Caki2 (cell line): ENCODE measurements at regions not wholly inside any gene's neighbourhood (a gene's known extent, or its start where the extent isn't known, plus 50 kb on each side); places are given as distances from the start of the nearest gene placed in this dataset.
"Not testable (repeated sequence)": the region's sequence is repeated elsewhere in the genome, so short reads cannot be mapped to it uniquely, and the experiment has no call there.

Experiments used
- DNase-seq: peaks from one replicate; pipeline ENCODE4 v3.0.0-alpha.2; 2015; ENCODE audit warnings: low read depth
- in situ Hi-C: cut with HindIII; loops from 2 replicates; pipeline ENCODE4 v1.10.0; 2016; ENCODE audit warnings: low sequenced_read_pairs, low pct_unique_long_range_greater_than_20kb, mixed read lengths

DNA sequence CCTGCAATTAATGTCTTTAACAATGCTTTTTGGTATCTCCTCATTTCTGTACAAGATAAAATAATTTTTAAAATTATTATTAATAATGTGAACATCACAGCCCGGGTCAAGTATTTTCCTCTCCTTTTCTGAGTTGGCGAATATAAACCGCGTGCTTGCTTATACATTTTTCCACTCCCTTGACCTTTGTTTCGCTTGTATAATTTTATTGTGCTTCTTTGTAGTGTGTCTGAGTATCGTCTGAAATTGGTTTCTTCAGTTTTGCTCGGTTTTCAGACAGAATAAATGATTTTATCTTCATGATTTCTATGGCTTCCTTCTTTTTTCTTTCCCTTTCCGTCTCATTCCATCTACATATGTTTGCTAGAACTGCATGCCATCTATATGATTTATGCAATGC is 448.5 kb downstream of the MAT2B start:
- in situ Hi-C loops: no loop called here

DNA sequence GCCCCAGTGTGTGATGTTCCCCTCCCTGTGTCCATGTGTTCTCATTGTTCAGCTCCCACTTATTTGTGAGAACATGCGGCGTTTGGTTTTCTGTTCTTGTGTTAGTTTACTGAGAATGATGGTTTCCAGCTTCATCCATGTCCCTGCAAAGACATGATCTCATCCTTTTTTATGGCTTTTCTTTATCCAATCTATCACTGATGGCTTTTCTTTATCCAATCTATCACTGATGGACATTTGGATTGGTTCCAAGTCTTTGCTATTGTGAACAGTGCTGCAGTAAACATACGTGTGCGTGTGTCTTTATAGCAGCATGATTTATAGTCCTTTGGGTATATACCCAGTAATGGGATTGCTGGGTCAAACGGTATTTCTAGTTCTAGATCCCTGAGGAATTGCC is 455.8 kb downstream of the MAT2B start:
- in situ Hi-C loops, DNase-seq: not testable (repeated sequence)

More for the DNA sequence above, 448.5 kb downstream of the MAT2B start:
- no peak for DNase-seq

DNA sequence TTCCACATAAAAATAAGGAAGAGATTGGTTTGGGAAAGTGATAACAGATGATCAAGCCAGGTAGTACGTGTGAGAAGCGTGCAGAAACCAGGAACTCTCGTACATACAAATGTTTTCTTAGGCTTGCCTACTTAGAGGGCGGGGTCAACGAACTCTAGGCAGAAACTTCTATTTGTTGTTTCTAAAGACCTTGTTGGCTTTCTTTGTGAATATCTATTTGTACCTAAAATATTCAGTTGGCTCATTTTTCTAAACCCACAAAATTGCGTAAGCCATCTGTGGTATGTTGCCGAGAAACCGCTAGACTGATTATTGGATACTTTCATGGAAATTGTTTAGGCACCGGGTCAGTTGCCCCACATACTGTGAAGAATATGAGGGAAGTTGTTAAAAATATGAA is 458.5 kb downstream of the MAT2B start:
- in situ Hi-C loops: no loop called here
- no peak for DNase-seq

DNA sequence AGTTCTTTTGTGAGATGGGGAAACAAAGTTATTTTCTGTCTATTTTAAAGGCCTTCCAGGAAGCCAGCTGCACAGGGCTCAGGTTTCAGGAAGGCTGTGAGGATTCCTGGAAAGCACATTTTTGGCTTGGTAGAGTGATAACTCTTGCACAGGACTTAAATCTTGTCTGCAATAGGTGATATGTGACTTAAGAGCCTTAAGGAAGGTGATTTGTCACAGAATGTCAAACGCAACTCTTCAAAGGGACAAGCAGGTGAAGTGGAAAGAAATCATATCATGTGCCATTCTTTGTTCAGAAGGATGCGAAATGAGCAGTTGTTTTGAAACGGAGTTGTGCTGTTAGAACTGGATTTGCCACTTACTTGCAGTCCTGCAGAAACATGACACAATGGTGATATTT is 459.3 kb downstream of the MAT2B start:
- no peak for DNase-seq
- in situ Hi-C loops: no loop called here

DNA sequence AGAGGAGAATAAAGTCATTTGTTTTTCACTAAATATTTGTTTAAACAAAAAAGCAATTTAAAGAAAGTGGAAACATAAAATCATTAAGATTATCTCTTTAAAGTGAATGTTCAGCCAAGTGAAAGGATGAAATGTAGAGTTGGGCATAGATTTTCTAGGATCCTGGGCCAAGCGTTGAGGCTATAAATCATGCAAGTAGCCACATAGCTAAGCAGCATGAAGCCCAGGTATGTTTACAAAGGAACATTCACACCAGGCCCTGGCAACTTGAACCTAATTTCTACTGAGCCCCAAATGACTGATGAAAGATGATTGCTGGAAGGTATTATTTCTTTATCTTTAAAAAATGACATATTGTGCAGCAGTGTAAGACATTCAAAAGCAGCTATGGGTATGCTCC is 461.8 kb downstream of the MAT2B start:
- no peak for DNase-seq
- in situ Hi-C loops: no loop called here

DNA sequence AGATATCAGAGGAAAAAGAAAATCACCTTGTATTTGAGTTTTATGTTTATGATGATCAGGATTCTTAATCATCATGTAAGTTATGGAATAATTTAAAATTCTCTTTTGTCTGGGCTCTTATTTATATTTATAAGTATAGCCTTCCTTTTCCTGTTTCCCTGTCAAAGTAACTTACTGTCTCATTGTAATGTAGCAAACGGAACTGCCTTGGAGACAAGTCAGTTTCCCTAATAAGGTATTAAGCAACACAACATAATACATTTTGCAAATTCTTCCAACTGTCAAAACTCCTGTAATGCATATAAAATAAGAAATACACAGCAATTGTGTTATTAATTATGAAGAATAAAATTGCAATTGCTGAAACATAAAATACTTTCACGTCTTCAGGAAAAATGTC is 463.2 kb downstream of the MAT2B start:
- in situ Hi-C loops: no loop called here
- no peak for DNase-seq

DNA sequence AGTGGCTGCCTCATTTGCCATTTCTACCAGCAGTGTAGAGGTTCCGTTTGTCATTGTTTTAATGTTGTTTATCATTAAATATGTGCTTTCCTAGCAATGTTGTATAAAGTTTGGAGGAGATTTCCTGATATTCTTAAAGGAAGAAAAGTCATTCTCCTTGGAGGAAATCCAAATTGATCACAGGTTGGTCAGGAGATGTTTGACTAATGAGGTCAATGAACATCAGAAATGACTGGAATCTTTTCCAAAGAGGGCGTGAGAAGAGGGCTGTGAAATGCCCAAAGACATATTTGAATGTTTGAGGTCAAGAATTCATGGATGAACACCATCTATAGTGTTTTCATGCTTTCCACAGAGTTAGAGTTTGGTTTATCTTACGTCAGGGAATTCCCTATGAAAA is 471.3 kb downstream of the MAT2B start:
- DNase-seq: peak; percentile 3
- in situ Hi-C loops: no loop called here

DNA sequence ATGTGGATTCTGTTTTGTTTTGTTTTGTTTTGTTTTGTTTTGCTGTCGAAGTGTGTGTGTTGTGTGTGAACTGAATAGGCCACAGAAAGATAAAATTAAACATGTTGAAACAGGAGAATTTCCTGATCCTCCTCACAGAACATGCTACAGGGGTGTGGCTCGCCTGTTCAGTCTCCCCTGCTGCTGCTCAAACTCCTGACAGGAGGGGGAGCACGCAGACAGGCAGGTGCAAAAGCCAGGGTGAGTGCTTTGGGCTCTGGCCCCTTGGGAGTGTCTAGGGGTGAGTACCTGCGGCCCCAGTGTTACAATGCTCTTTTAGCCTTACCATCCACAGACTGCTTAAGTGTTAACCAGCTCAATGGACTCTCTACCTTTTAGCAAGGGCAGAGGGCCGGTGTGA is 473.5 kb downstream of the MAT2B start:
- in situ Hi-C loops: no loop called here
- no peak for DNase-seq

DNA sequence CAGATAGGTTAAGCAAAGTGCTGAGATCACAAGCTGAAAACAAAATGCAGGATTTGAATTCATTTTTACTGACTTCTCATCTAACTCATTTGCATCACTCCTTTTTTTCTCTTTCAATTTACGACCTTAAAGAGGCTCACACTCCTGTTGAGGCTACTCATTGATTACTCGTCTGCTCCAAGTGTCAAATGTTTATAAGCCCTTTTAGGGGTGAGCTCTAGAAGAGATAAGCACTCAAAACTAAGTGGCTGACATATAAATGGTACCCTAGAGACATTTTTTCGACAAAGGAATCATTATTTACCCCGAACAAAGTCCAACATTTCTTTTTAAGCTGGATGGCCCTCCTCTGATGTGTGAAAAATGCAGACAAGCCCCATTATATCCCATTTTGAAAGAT is 483.1 kb downstream of the MAT2B start:
- no peak for DNase-seq
- in situ Hi-C loops: no loop called here

DNA sequence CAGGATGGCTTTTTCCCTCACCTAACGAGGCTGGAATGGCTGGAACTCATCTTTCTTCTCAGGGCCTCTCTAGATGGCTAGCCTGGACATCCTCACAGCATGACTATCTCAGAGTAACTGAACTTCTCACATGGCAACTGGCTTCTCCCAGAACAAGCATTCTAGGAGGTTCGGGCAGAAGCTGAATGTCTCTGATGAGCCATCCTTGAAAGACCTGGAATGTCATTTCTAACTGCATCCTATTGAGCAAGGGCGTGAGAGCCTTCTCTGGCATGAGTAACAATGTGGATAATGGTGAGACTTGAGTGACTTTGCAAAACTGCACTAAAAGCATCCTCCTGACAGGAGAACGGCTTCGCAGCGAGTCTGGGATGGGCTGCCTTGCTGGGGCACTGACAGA is 487.7 kb downstream of the MAT2B start:
- in situ Hi-C loops: no loop called here
- no peak for DNase-seq

DNA sequence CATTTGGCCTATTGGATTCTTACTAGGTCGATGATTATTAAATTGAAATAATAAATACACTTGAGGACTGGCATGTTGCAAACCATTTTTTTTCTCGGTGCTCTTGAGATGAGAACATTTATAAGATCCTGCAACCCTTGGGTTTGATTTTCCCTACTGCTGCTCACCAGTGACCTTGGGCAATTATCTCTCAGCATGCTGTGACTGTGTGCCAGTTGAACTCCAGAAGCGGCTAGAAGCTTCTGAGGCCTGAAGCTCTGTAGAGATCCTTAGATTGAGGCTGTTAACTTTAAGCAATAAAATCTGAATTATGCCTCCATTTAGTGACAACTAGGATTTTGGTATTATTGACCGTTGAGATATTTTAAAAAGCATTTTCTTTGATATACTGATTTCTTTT is 489.8 kb downstream of the MAT2B start:
- in situ Hi-C loops: no loop called here

DNA sequence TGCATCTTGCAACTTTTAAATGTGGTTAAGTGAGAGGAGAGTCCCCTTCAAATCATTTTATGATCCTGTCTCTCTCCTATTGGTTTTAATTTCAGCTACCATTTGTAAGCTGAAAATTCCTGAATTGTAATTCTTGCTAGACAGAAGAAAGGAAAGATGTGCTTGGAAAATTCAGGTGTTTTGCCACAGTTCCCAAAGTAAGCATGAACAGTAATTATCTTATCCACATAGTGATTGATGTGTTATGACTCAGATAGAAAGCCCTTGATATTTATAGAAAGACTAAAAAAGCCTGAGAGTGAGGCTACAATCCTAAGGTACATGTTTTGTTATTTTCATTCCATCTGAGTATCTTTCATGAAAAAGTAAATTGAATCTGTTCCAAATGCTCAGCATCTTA is 492.5 kb downstream of the MAT2B start:
- no peak for DNase-seq
- in situ Hi-C loops: no loop called here

More for the DNA sequence above, 489.8 kb downstream of the MAT2B start:
- no peak for DNase-seq

DNA sequence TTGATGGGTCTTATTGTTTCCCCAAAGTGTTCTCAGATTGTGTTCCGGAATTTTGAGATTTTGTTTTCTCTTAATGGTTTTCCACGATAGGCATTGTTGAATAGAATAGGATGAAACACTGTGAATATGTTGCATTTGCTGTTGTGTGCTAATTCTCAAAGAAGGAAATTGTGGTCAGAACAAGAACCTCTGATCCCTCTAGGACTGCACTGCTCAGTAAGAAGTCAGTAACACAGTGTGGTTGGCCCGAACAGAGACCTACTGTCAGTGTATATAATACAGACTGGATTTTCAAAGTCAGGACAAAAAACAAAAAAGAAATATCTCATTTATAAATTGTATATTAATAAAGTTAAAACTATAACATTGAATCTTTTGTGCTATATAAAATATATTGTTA is 494.8 kb downstream of the MAT2B start:
- DNase-seq: no peak
- in situ Hi-C loops: no loop called here

DNA sequence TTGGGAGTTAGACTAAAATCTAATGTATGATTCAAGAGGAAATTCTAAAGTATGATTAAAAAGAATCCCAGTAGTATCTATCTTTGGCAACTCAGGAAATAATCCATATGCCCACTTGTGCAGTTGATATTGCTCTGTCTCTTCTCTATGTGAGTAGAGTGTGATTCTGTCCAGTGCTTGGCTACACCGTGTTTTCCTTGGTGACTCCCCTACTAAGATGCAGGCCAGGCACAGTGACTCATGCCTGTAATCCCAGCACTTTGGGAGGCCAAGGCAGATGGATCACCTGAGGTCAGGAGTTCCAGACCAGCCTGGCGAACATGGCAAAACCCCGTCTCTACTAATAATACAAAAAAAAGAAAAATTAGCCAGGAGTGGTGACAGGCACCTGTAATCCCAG is 495.4 kb downstream of the MAT2B start:
- in situ Hi-C loops: no loop called here
- no peak for DNase-seq

DNA sequence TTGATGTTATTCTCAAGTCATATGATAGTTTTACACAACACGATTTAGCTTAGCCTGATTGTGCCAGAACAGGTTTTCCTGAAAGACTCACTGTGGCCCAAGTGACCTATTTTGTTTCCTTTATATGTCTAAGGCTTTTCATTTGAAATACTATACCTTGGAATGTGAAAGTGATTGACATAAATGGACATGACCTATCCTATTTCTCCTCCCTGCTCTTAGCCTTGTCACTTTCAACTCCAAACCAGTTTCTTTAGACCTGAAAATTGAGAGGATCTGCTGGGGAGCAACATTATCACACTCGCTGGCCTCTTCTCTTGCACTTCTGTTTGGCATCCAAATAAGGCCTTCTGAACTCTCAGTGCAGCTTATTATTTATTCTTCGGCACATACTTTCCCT is 496.8 kb downstream of the MAT2B start:
- in situ Hi-C loops: no loop called here
- no peak for DNase-seq

DNA sequence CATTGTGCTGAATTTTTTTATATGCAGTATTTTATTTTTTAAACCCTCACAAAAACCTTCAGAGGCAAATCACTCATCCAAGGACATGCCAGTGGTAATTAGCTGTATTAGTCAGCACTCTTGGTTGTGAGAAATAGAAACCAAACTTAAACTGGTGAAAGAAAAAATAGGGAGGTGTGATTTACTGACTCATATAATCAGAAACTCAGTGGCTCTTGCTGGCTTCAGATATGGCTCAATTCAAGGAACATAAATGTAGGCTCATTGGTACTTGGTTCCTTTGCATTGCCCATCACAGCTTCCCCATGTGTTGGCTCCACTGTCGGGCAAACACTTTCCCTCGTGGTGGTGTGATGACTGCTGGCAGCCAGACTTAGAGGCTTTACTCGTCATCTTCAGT is 497.2 kb downstream of the MAT2B start:
- in situ Hi-C loops: no loop called here
- peak; percentile 6 for DNase-seq

DNA sequence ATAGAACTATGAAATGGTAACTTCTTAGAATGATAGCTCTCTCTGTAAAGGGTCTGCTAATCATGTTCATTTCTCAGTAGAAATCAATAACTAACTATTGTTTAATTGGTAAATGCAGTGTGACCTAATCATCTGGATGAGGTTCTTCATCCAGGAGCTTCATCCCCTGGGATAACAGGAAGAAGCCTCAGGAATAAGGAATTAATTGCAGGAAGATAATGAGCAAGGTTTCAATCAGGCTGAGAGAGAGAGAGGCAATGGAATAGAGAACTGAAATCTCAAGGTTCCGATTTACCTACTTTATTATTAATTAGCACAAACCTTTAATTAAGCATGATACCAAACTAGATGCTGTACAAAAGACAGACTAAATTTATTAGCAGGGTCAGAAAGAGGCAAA is 499.7 kb downstream of the MAT2B start:
- in situ Hi-C loops: no loop called here
- DNase-seq: no peak

DNA sequence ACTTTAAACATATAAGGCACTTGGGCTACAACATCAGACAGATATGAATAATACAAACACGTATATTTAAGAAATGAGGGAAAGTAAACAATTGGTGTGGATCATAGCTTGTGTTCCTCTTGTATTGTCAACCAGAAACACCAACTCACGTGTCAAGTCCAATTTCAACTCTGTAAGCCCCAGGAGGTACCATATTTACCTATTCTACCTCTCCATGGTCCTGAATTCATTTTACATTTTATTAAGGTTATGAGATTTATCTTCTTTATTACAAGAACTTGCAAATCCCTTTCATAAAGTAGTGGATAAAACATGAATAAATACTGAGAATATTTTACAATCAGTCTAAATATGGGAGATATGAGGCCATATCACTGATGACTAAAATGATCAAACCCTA is 501.6 kb downstream of the MAT2B start:
- DNase-seq: no peak
- in situ Hi-C loops: no loop called here

DNA sequence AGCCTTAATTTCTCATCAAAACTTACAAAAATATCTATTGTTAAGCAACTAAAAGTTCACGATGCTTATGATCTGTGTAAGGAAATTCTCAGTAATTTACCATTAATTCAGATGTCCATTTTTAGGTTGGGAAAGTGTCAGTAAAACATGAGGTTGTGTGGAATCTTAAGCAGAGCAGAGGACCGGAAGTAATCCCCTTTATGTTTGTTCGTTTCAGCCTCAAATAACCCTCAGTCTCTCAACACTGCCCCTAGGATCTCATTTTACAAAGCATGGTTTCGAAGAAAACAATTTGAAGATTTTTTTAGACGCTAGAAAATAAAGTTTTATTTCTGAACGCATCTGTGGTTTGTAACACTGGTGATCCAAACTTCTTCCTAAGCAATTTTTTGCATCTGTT is 504.2 kb downstream of the MAT2B start:
- in situ Hi-C loops: no loop called here
- no peak for DNase-seq

DNA sequence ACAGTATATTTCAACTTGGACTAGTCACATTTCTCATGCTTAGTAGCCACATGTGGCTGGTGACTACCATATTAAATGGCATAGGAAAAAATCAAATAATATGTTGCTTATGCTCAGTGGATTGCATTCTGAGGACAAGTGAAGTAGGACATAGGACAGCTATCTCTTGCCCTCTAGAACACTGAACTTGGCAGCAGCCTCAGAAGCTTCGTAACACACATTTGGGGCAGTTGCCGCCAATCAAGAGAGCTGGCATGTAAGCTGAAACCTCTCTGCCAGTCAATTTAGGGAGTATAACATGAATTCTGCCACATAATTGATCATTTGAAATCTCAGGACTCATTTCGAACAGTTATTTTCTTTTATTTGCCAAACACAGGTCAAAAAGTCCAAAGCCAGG is 505.5 kb downstream of the MAT2B start:
- in situ Hi-C loops: no loop called here
- DNase-seq: no peak

DNA sequence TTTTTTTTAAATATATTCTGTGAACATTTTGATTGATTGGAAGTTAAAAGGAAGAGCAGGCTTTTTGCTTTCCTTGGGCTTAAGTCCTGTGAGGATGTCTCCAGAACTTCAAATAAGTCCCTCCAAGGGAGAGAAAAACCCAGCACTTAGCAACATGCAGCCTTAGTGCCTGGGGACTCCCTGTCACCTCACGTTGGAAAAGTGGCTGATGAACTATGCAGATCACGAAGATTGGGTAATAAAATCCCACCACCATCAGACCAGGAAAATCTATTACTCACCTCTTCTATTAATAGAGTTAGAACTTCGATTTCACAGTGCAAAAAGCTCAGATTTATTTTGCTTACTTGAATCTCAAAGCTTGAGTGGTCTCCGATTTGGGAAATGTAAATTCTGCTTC is 507.0 kb downstream of the MAT2B start:
- DNase-seq: no peak
- in situ Hi-C loops: no loop called here
